Gastroesophageal sphincter (tissue), 4 donors: ENCODE measurements at regions not wholly inside any gene's neighbourhood (a gene's known extent, or its start where the extent isn't known, plus 50 kb on each side); places are given as distances from the start of the nearest gene placed in this dataset.

Experiments
- ATAC-seq: fragments of 150-250 bp; one replicate; pipeline ENCODE4 v1.9.1; 2016; ENCODE audit warnings: mild to moderate bottlenecking, moderate library complexity
- H3K27ac ChIP-seq, 4 donors: fragments of 200-600 bp; sonication (generic) in 3 of 4; 1 replicate in 3 of 4; 2 replicates in 1 of 4; pipeline ENCODE4 v1.5.1; 2016 to 2019
- H3K27me3 ChIP-seq: fragments of 200-600 bp; sonication (generic); one replicate; pipeline ENCODE4 v1.5.1; 2019
- H3K36me3 ChIP-seq, 2 donors: fragments of 200-600 bp; sonication (generic); one replicate each; pipeline ENCODE4 v1.5.1; 2019; ENCODE audit warnings: control low read depth in 1 of 2
- H3K4me1 ChIP-seq, 3 donors: fragments of 200-600 bp; sonication (generic); 1 replicate in 2 of 3; 2 replicates in 1 of 3; pipeline ENCODE4 v1.5.1; 2016 to 2019; ENCODE audit warnings: control low read depth in 2 of 3
- H3K4me3 ChIP-seq, 2 donors: fragments of 200-600 bp; sonication (generic); one replicate each; pipeline ENCODE4 v1.5.1; 2019; ENCODE audit warnings: mild to moderate bottlenecking in 1 of 2, moderate library complexity in 1 of 2
- H3K9me3 ChIP-seq, 3 donors: fragments of 200-600 bp; sonication (generic); one replicate each; pipeline ENCODE4 v1.5.1; 2017 to 2019; ENCODE audit warnings: control low read depth in 2 of 3
- EP300 ChIP-seq: sonication (generic); formaldehyde crosslinking; IDR thresholded peaks from one replicate; pipeline ENCODE4 v1.6.1; 2017; ENCODE audit warnings: antibody characterized with exemption, mild to moderate bottlenecking
- POLR2A ChIP-seq, 2 donors: fragments of 450-650 bp; IDR thresholded peaks; one replicate each; pipeline ENCODE4 v1.6.1; 2017; ENCODE audit warnings: antibody characterized with exemption in 2 of 2, mild to moderate bottlenecking in 2 of 2, moderate library complexity in 1 of 2
- POLR2AphosphoS5 ChIP-seq: sonication (generic); formaldehyde crosslinking; IDR thresholded peaks from one replicate; pipeline ENCODE4 v1.6.1; 2017; ENCODE audit warnings: antibody characterized with exemption
- whole genome bisulfite sequencing, 2 donors: methylation state at CpG; one replicate each; pipeline ENCODE4 v1.1.5; 2018; ENCODE audit warnings: low coverage in 1 of 2; 5-methylcytosine and 5-hydroxymethylcytosine counted together
- TF ChIP-seq, protein P1 (sequence below), 4 experiments: fragments of 200-600 bp in 2 of 4; fragments of 450-650 bp in 2 of 4; sonication (generic) in 1 of 4; IDR thresholded peaks; one replicate each; pipeline ENCODE4 v1.5.1; 2017 to 2019; ENCODE audit warnings: antibody characterized with exemption in 4 of 4, mild to moderate bottlenecking in 2 of 4, moderate library complexity in 2 of 4

DNA sequence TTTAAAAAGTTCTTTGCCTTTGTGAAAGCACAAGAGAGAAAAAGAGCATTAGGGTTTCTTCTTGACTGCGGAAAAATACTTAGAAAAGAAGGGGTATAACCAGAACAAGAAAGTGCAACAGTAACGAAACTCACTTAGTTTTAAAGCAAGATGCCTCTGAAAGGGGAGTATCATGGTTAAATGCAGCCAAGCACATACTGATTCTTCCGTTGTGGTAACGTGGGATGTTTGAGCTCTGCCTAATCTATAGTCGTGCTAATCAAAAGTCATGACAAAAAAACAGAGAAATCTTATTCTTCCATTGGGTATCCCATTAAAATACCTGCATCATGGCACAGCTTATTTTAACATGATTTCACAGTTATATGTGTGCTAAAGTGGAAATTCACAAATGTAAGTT is 187.8 kb upstream of the LRFN5 start:
- no peak overlapping the region for H3K4me3 ChIP-seq
- 58 to 67% methylated on average over 5 of the region's 5 CpGs for WGBS, 2 donors

DNA sequence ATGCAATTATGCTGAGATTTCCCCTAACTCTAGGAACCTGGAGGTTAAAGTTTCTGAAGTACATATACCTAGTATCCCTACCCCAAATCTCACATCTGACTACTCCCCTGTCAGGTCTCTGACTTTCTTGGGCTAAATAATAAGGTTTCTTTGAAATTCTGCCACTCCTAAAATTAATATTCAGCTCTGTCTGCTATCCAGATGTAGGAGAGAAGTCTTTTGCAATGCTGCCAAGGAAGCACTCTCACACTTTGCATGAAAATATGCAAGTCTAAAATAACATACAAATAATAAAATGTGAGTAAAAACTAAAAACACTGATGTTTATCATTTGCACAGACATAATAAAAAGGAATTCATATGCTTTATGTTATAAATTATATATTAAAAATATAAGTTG is 196.9 kb upstream of the LRFN5 start:
- H3K4me3 ChIP-seq = no peak overlapping the region
- H3K4me1 ChIP-seq = no peaks in the 10 kb centered on the region
- TF ChIP-seq, protein P1, sequence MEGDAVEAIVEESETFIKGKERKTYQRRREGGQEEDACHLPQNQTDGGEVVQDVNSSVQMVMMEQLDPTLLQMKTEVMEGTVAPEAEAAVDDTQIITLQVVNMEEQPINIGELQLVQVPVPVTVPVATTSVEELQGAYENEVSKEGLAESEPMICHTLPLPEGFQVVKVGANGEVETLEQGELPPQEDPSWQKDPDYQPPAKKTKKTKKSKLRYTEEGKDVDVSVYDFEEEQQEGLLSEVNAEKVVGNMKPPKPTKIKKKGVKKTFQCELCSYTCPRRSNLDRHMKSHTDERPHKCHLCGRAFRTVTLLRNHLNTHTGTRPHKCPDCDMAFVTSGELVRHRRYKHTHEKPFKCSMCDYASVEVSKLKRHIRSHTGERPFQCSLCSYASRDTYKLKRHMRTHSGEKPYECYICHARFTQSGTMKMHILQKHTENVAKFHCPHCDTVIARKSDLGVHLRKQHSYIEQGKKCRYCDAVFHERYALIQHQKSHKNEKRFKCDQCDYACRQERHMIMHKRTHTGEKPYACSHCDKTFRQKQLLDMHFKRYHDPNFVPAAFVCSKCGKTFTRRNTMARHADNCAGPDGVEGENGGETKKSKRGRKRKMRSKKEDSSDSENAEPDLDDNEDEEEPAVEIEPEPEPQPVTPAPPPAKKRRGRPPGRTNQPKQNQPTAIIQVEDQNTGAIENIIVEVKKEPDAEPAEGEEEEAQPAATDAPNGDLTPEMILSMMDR (IDR thresholded peaks at IDR 0.05) = no peak
- TF ChIP-seq EP300 (no peak), POLR2A (IDR thresholded peaks at IDR 0.05) (no peak), POLR2AphosphoS5 (no peak)
- no peaks in the 10 kb centered on the region for H3K9me3 ChIP-seq
- H3K27me3 ChIP-seq = no peaks in the 10 kb centered on the region
- H3K36me3 ChIP-seq = no peaks in the 10 kb centered on the region
- no peak overlapping the region for H3K27ac ChIP-seq
- ATAC-seq = no peak

More for the DNA sequence above, 187.8 kb upstream of the LRFN5 start:
- Histone ChIP-seq H3K4me1 (no peaks in the 10 kb centered on the region), H3K27me3 (no peaks in the 10 kb centered on the region), H3K27ac (no peak overlapping the region), H3K9me3 (no peaks in the 10 kb centered on the region), H3K36me3 (no peaks in the 10 kb centered on the region)
- no peak for ATAC-seq
- TF ChIP-seq POLR2AphosphoS5 (no peak), EP300 (no peak), POLR2A (IDR thresholded peaks at IDR 0.05) (no peak)
- TF ChIP-seq, protein P1 (IDR thresholded peaks at IDR 0.05) = no peak

DNA sequence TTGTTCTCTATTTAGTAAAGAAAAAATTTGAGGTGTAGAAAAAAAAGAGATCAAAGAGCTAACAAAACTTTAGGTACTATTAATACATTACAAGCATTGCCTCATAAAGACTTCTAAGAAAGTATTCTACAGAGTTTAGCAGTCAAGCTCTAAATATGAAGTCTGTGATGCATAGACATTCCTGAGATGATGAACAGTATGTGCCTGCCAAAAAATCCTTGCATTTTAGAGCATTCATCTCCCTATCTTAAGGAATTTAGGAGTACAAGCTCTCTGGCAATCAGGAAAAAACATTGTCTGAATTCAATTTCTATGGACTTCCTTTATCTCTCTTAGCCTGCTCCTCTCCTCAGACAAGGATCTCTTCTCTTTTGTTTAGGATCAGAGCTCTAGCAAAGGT is 202.6 kb upstream of the LRFN5 start:
- no peaks in the 10 kb centered on the region for H3K4me1 ChIP-seq
- no peaks in the 10 kb centered on the region for H3K9me3 ChIP-seq
- no peaks in the 10 kb centered on the region for H3K27me3 ChIP-seq
- no peak for ATAC-seq
- H3K4me3 ChIP-seq = no peak overlapping the region
- H3K27ac ChIP-seq = no peak overlapping the region
- TF ChIP-seq POLR2AphosphoS5 (no peak), POLR2A (IDR thresholded peaks at IDR 0.05) (no peak), EP300 (no peak)
- TF ChIP-seq, protein P1 (IDR thresholded peaks at IDR 0.05) = no peak
- no peaks in the 10 kb centered on the region for H3K36me3 ChIP-seq

DNA sequence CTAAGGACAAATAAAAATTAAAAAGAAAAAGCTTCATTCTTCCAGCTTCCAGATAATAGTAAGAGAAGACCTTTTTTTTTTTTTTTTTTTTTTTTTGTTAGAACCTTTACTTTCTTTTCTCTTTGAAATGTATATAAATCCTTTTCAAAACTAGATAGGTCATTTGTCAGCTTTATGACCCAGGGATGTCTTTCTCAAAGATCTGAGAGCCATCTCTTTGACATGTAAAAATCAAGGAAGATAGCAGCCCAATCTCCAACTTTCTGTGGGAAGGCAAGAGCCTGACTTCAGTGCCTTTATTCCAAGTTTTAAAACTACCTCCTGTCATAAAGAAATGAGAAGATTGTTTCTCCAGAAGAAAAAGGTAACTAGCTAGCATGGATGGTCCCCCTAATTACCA is 203.3 kb upstream of the LRFN5 start:
- Histone ChIP-seq H3K4me1 (no peaks in the 10 kb centered on the region), H3K27ac (no peak overlapping the region), H3K27me3 (no peaks in the 10 kb centered on the region), H3K4me3 (no peak overlapping the region), H3K9me3 (no peaks in the 10 kb centered on the region), H3K36me3 (no peaks in the 10 kb centered on the region)
- ATAC-seq = no peak
- TF ChIP-seq EP300 (no peak), POLR2A (IDR thresholded peaks at IDR 0.05) (no peak), POLR2AphosphoS5 (no peak)
- TF ChIP-seq, protein P1 (IDR thresholded peaks at IDR 0.05) = no peak

DNA sequence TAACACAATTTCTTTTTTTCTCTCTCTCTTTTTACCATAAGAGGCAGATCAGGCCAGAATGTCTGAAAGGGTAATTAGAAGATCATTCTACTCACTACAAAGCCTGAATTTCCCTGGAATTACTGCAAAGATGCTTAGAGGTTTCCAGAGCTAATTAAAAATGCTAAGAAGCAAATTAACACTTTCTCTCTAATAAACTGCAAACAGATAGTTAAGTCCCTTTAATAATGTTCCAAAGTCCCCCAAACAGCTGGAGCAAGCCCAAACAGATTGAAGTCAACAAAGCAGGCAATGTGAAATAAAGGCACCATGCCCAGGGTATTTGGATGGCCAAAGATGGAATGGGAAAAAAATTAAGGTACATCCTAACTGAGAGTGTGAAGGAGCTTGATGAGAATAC is 208.8 kb upstream of the LRFN5 start:
- TF ChIP-seq EP300 = no peak
- TF ChIP-seq, protein P1 (IDR thresholded peaks at IDR 0.05) = no peak
- Histone ChIP-seq H3K27ac (no peak overlapping the region), H3K4me3 (no peak overlapping the region), H3K36me3 (no peaks in the 10 kb centered on the region), H3K4me1 (no peaks in the 10 kb centered on the region), H3K9me3 (no peaks in the 10 kb centered on the region), H3K27me3 (no peaks in the 10 kb centered on the region)
- no peak for ATAC-seq
